Esophagus muscularis mucosa (tissue), 3 donors: ENCODE measurements at regions not wholly inside any gene's neighbourhood (a gene's known extent, or its start where the extent isn't known, plus 50 kb on each side); places are given as distances from the start of the nearest gene placed in this dataset.

Experiments
- CTCF ChIP-seq, 3 experiments: fragments of 200-600 bp in 2 of 3; fragments of 450-650 bp in 1 of 3; sonication (generic) in 2 of 3; IDR thresholded peaks; one replicate each; pipeline ENCODE4 v1.5.1; 2017 to 2019; ENCODE audit warnings: antibody characterized with exemption in 3 of 3, mild to moderate bottlenecking in 2 of 3, moderate library complexity in 1 of 3
- POLR2A ChIP-seq: fragments of 450-650 bp; IDR thresholded peaks from one replicate; pipeline ENCODE4 v1.6.1; 2017; ENCODE audit warnings: antibody characterized with exemption, moderate library complexity, mild to moderate bottlenecking, low read depth

GRCh38 chr9:90070056-90070455 is 465.2 kb downstream of the GADD45G start:
- no peak for TF ChIP-seq POLR2A
- TF ChIP-seq CTCF (IDR thresholded peaks at IDR 0.05): no peak
